B cell (primary cell): ENCODE measurements at regions not wholly inside any gene's neighbourhood (a gene's known extent, or its start where the extent isn't known, plus 50 kb on each side); places are given as distances from the start of the nearest gene placed in this dataset.

ENCODE experiments used
- ATAC-seq: fragments of 200-7000 bp; cut with Tn5 transposase; one replicate; pipeline ENCODE4 v1.10.0; 2021; ENCODE audit warnings: low read depth, mild to moderate bottlenecking, moderate number of reproducible peaks, moderate library complexity
- CTCF ChIA-PET: fragments of 350-600 bp; sonication (Branson Sonifier 250); formaldehyde crosslinking; loops from one replicate; lab custom pipeline; 2021; ENCODE audit warnings: antibody characterized with exemption, inconsistent platforms; lab: Charles Lee
- POLR2A ChIA-PET: fragments of 350-600 bp; sonication (Branson Sonifier 250); formaldehyde crosslinking; loops from one replicate; lab custom pipeline; 2021; ENCODE audit warnings: antibody characterized with exemption; lab: Charles Lee
- DNase-seq: peaks from one replicate; pipeline ENCODE4 v3.0.0; 2013
- H2AFZ ChIP-seq: 2 replicates; pipeline ENCODE4 v1.6.1; 2012; ENCODE audit warnings: mild to moderate bottlenecking, low read depth, low read length; ENCODE audit not compliant: insufficient read depth, poor library complexity, severe bottlenecking
- H3K27ac ChIP-seq, 2 donors: 1 replicate in 1 of 2; 2 replicates in 1 of 2; pipeline ENCODE4 v1.5.1; 2012 to 2013; ENCODE audit warnings: low read length in 2 of 2, mild to moderate bottlenecking in 2 of 2, moderate library complexity in 1 of 2
- H3K27me3 ChIP-seq, 4 experiments: fragments of 200-600 bp in 1 of 4; sonication (generic) in 1 of 4; replicated peaks in 1 of 4; 1 replicate in 2 of 4; 2 replicates in 2 of 4; pipeline versions ENCODE4 v1.6.1 to v1.7.0; 2013 to 2016; ENCODE audit warnings: low read length in 3 of 4, mild to moderate bottlenecking in 2 of 4, mixed read lengths in 1 of 4, moderate library complexity in 1 of 4; ENCODE audit not compliant: insufficient read depth in 4 of 4, control insufficient read depth in 3 of 4; ENCODE audit errors: control extremely low read depth in 1 of 4
- H3K36me3 ChIP-seq, 2 experiments: replicated peaks in 1 of 2; 1 replicate in 1 of 2; 2 replicates in 1 of 2; pipeline versions ENCODE4 v1.6.1 to v1.7.1; 2013; ENCODE audit warnings: low read length in 1 of 2; ENCODE audit not compliant: insufficient read depth in 2 of 2, control insufficient read depth in 1 of 2; ENCODE audit errors: control extremely low read depth in 1 of 2, extremely low read depth in 1 of 2
- H3K4me1 ChIP-seq, 2 donors: fragments of 200-600 bp in 1 of 2; sonication (generic) in 1 of 2; 1 replicate in 1 of 2; 2 replicates in 1 of 2; pipeline versions ENCODE4 v1.5.1 to v1.6.1; 2013 to 2017; ENCODE audit warnings: low read length in 2 of 2; ENCODE audit not compliant: control insufficient read depth in 2 of 2, insufficient read depth in 2 of 2
- H3K4me2 ChIP-seq: replicated peaks from 2 replicates; pipeline ENCODE3; 2012; ENCODE audit warnings: mild to moderate bottlenecking, low read depth, low read length; ENCODE audit not compliant: poor library complexity, severe bottlenecking
- H3K4me3 ChIP-seq, 5 experiments: fragments of 200-600 bp in 1 of 5; sonication (generic) in 1 of 5; 1 replicate in 3 of 5; 2 replicates in 2 of 5; pipeline versions ENCODE4 v1.5.1 to v1.7.0; 2011 to 2016; ENCODE audit warnings: low read length in 4 of 5, mild to moderate bottlenecking in 4 of 5, low read depth in 2 of 5, control low read depth in 1 of 5, moderate library complexity in 1 of 5; ENCODE audit not compliant: insufficient read depth in 1 of 5; ENCODE audit errors: control extremely low read depth in 1 of 5, extremely low read depth in 1 of 5
- H3K79me2 ChIP-seq: fragments of 200-600 bp; sonication (generic); one replicate; pipeline ENCODE4 v1.6.0; 2016; ENCODE audit warnings: low read length; ENCODE audit not compliant: control insufficient read depth, insufficient read depth
- H3K9ac ChIP-seq: fragments of 200-600 bp; sonication (generic); 2 replicates; pipeline ENCODE4 v1.6.1; 2017; ENCODE audit warnings: mild to moderate bottlenecking, low read length, moderate library complexity
- H3K9me3 ChIP-seq, 3 donors: one replicate each; pipeline versions ENCODE4 v1.6.1 to v1.7.1; 2013; ENCODE audit warnings: low read length in 2 of 3; ENCODE audit not compliant: control insufficient read depth in 2 of 3, insufficient read depth in 1 of 3; ENCODE audit errors: control extremely low read depth in 1 of 3
- H4K20me1 ChIP-seq: 2 replicates; pipeline ENCODE4 v1.6.0; 2012; ENCODE audit warnings: mild to moderate bottlenecking, low read length; ENCODE audit not compliant: insufficient read depth, control insufficient read depth, poor library complexity, severe bottlenecking
- H3K27ac Mint-ChIP-seq: one replicate; pipeline ENCODE4 v1.8.0; 2021; ENCODE audit warnings: mixed read lengths
- H3K27me3 Mint-ChIP-seq: one replicate; pipeline ENCODE4 v1.8.0; 2021; ENCODE audit warnings: mixed read lengths
- H3K4me1 Mint-ChIP-seq: one replicate; pipeline ENCODE4 v1.8.0; 2021; ENCODE audit warnings: mixed read lengths
- H3K4me3 Mint-ChIP-seq: one replicate; pipeline ENCODE4 v1.8.0; 2021; ENCODE audit warnings: mixed read lengths
- H3K9me3 Mint-ChIP-seq: one replicate; pipeline ENCODE4 v1.8.0; 2022; ENCODE audit warnings: mixed read lengths; ENCODE audit not compliant: insufficient read depth
- EZH2 ChIP-seq: IDR thresholded peaks from 2 replicates; pipeline ENCODE4 v1.6.1; 2012; ENCODE audit warnings: borderline replicate concordance, low read depth, mild to moderate bottlenecking, moderate library complexity, low read length; ENCODE audit not compliant: insufficient read depth, poor library complexity, severe bottlenecking
- WGBS: methylation state at CpG from one replicate; pipeline ENCODE4 v1.1.5; 2013; ENCODE audit warnings: missing lambda C conversion rate; ENCODE audit not compliant: insufficient coverage; 5-methylcytosine and 5-hydroxymethylcytosine counted together
- intact Hi-C: fragments of 100-400 bp; cut with micrococcal nuclease; formaldehyde crosslinking; loops from one replicate; pipeline ENCODE4 v1.10.0; 2022
- TF ChIP-seq, protein P1 (sequence below): fragments of 200-600 bp; IDR thresholded peaks from one replicate; pipeline ENCODE4 v1.8.0; 2022; ENCODE audit warnings: antibody characterized with exemption, mild to moderate bottlenecking

DNA sequence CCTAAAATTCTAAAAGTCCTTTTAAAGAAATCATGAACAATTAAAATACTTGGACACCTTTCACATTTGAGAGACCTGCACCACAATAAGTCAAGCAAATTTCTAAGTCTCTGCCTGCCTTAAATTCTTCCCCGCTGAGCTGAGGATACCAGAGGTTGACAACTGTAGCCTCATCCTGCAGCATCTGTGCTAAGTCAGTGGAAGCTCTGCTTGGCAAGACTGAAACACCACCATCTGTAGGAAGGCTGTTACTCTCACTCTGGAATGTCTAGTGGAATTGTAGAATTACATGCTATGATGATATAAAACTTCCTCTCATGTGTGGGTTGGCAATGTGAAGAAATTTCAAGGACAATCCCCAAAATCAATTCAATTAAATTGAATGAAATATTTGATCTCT is 1756.5 kb downstream of the NCAM2 start:
- Histone ChIP-seq H3K4me3 (no peak overlapping the region), H3K9ac (no peak overlapping the region), H4K20me1 (no peaks in the 10 kb centered on the region), H3K27ac (no peak overlapping the region), H2AFZ (no peak overlapping the region), H3K9me3 (no peaks in the 10 kb centered on the region), H3K36me3 (no peaks in the 10 kb centered on the region), H3K27me3 (no peaks in the 10 kb centered on the region), H3K79me2 (no peaks in the 10 kb centered on the region), H3K4me2 (no peak overlapping the region), H3K4me1 (no peaks in the 10 kb centered on the region)
- ATAC-seq = no peak
- DNase-seq = no peak
- H3K9me3 Mint-ChIP-seq = no peaks in the 10 kb centered on the region
- ChIA-PET POLR2A (no interaction called here), CTCF (no interaction called here)
- H3K27me3 Mint-ChIP-seq = no peaks in the 10 kb centered on the region
- no peak overlapping the region for H3K4me3 Mint-ChIP-seq
- intact Hi-C loops = no loop called here
- TF ChIP-seq EZH2 = no peak
- TF ChIP-seq, protein P1, sequence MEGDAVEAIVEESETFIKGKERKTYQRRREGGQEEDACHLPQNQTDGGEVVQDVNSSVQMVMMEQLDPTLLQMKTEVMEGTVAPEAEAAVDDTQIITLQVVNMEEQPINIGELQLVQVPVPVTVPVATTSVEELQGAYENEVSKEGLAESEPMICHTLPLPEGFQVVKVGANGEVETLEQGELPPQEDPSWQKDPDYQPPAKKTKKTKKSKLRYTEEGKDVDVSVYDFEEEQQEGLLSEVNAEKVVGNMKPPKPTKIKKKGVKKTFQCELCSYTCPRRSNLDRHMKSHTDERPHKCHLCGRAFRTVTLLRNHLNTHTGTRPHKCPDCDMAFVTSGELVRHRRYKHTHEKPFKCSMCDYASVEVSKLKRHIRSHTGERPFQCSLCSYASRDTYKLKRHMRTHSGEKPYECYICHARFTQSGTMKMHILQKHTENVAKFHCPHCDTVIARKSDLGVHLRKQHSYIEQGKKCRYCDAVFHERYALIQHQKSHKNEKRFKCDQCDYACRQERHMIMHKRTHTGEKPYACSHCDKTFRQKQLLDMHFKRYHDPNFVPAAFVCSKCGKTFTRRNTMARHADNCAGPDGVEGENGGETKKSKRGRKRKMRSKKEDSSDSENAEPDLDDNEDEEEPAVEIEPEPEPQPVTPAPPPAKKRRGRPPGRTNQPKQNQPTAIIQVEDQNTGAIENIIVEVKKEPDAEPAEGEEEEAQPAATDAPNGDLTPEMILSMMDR = no peak
- H3K27ac Mint-ChIP-seq = no peak overlapping the region
- 100% methylated on average over 1 of the region's 1 CpG for WGBS
- no peaks in the 10 kb centered on the region for H3K4me1 Mint-ChIP-seq

DNA sequence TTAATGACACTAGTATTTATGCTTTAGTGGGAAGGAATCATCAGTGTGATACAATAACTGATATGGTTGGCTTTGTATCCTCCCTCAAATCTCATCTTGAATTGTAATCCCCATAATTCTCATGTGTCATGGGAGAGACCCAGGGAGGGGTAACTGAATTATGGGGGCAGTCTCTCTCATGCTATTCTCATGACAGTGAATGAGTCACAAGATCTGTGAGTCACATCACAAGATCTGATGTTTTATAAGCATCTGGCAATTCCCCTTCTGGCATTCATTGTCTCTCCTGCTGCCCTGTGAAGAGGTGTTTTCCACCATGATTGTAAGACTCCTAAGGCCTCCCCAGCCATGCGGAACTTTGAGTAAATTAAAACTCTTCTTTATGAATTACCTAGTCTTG is 1760.3 kb downstream of the NCAM2 start:
- CTCF ChIA-PET = no interaction called here
- ATAC-seq = no peak
- intact Hi-C loops = no loop called here

More for the DNA sequence above, 1760.3 kb downstream of the NCAM2 start:
- H3K4me1 Mint-ChIP-seq = no peaks in the 10 kb centered on the region
- Histone ChIP-seq H3K4me1 (no peaks in the 10 kb centered on the region), H3K27ac (no peak overlapping the region), H2AFZ (no peak overlapping the region), H3K4me2 (no peak overlapping the region), H3K27me3 (no peaks in the 10 kb centered on the region), H3K9me3 (no peaks in the 10 kb centered on the region), H3K9ac (no peak overlapping the region), H4K20me1 (no peaks in the 10 kb centered on the region), H3K4me3 (no peak overlapping the region), H3K79me2 (no peaks in the 10 kb centered on the region), H3K36me3 (no peaks in the 10 kb centered on the region)
- H3K27ac Mint-ChIP-seq = no peak overlapping the region
- POLR2A ChIA-PET = no interaction called here
- no peaks in the 10 kb centered on the region for H3K27me3 Mint-ChIP-seq
- TF ChIP-seq, protein P1 = no peak
- TF ChIP-seq EZH2 = no peak
- no peaks in the 10 kb centered on the region for H3K9me3 Mint-ChIP-seq
- no peak for DNase-seq
- no peak overlapping the region for H3K4me3 Mint-ChIP-seq
- WGBS = no CpG with 5 or more reads among the region's 1 CpG
